ENCODE measurements at regions not wholly inside any gene's neighbourhood (a gene's known extent, or its start where the extent isn't known, plus 50 kb on each side); places are given as distances from the start of the nearest gene placed in this dataset.

DNA sequence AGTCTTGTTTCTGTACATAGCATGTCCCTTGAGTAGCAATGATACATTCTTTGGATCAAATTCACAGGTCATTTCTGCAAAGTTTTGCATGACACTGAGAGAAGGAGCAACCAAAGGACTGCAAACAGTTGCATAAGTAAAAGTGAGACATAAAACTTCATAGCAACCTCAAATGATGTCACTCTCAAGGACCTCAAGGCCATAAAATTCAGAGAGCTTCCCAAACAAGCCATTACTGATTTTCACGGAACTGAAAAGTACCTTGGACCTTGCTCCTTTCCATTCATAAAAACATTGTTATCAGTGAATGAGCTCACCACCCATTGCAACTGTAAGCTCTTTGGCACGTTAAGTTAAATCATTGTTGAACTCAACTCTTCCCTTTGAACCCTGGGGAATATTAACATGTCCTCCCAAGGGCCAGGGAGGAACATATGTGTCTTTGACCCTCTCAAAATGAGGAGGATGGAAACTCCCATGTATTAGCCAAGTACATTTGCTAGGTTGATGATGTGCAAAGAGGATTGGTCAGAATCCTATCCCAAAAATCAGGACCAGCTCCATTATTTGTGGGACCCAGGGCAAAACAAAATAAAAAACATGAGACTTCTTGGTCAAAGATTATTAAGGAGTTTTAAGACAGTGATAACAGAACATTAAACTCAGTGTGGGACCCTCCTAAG, 275.0 kb upstream of the DYNLRB2 start:
- TF ChIP-seq, protein P1, sequence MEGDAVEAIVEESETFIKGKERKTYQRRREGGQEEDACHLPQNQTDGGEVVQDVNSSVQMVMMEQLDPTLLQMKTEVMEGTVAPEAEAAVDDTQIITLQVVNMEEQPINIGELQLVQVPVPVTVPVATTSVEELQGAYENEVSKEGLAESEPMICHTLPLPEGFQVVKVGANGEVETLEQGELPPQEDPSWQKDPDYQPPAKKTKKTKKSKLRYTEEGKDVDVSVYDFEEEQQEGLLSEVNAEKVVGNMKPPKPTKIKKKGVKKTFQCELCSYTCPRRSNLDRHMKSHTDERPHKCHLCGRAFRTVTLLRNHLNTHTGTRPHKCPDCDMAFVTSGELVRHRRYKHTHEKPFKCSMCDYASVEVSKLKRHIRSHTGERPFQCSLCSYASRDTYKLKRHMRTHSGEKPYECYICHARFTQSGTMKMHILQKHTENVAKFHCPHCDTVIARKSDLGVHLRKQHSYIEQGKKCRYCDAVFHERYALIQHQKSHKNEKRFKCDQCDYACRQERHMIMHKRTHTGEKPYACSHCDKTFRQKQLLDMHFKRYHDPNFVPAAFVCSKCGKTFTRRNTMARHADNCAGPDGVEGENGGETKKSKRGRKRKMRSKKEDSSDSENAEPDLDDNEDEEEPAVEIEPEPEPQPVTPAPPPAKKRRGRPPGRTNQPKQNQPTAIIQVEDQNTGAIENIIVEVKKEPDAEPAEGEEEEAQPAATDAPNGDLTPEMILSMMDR (IDR thresholded peaks at IDR 0.05; ENCODE audit: low read depth, low read length): no peak

DNA sequence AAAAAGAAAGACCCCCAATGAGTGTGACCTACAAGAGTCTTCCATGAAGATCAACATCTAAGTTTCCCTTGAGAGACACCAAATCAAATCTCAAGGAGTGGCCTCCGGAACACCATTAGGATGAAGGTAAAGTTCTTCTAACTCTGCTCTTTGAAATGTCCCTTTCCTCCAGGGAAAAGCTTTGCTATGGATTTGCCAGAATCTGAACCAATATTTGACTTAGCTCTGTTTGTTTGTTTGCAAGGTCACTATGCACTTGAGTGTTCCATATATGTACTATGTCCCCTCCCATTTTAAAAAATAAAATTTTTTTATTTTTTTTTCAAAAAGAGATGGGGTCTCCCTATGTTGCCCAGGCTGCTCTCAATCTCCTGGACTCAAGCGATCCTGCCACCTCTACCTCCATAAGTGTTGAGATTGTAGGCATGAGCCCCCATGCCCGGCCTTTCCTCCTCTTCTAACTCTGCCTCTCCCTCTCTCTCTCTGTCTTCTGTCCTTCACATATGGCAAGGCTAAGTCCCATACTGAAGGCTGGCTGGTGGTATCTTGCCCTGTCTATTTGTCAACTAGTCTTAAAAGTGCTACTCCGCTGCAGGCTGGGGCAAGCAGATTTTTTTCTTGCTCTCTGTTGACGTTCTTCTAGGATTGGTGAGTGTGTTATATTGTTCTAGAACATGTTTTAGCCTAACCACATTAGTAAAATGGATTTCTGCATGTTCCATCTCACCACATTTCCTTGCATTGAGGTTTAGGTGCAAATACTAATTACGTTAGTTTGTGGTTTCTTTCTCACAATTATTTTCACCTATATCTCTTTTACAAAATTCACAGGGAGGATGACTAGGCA, 276.7 kb upstream of the DYNLRB2 start:
- TF ChIP-seq, protein P1 (IDR thresholded peaks at IDR 0.05; ENCODE audit: low read depth, low read length): no peak
- DNase-seq (ENCODE audit: extremely low read depth, low read depth): no peak

More for the DNA sequence above, 275.0 kb upstream of the DYNLRB2 start:
- DNase-seq (ENCODE audit: extremely low read depth, low read depth): no peak

DNA sequence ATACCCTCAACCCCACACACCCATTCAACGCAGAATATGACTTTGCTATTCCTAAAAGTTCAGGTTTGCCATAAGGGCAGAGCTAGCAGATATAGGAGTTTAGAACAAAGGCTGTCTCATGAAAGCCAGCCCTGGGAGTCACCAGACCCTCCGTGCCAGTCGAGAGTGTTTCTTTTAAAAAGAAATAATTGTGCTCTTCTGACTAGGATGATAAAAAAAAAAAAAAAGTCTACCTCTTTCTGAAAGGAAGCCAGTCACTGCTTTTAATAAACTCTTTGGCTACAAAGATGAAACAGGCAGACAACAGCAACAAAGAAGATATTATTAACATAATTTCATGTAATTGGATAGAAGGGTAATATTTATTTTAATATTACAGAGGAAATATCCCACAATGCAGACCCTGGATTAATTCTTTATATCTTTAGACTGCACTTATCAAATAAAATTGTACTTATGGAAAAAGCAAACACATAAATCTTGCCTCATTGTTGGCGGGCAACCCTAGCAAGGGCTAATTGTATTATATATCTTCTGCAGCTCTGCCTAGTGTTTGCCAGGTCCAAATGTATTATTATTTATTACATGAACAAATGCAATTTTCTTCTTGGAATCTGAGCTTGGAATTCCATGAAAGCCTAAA, 277.5 kb upstream of the DYNLRB2 start:
- no peak for DNase-seq (ENCODE audit: extremely low read depth, low read depth)

DNA sequence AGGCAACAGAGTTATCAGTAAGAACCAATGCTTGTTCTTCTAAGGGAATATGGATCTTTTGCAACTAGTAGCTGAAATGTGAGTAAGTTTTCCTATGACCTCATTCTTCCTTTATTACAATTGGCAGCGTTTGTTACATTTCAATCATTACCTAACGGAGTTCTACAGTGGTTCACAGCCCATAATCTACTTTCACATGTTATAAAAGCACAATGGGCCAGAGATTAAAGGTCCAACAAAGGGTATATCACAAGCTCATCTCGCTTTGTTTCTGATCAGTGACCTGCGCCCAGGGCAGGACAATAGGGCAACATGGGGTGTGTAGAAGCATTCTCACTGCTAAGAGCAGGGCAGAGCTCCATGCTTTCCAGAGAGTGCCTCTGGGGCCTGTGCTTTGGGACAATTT, 279.9 kb upstream of the DYNLRB2 start:
- no peak for DNase-seq (ENCODE audit: extremely low read depth, low read depth)
- TF ChIP-seq, protein P1 (IDR thresholded peaks at IDR 0.05; ENCODE audit: low read depth, low read length): no peak

More for the DNA sequence above, 277.5 kb upstream of the DYNLRB2 start:
- TF ChIP-seq, protein P1 (IDR thresholded peaks at IDR 0.05; ENCODE audit: low read depth, low read length): no peak

DNA sequence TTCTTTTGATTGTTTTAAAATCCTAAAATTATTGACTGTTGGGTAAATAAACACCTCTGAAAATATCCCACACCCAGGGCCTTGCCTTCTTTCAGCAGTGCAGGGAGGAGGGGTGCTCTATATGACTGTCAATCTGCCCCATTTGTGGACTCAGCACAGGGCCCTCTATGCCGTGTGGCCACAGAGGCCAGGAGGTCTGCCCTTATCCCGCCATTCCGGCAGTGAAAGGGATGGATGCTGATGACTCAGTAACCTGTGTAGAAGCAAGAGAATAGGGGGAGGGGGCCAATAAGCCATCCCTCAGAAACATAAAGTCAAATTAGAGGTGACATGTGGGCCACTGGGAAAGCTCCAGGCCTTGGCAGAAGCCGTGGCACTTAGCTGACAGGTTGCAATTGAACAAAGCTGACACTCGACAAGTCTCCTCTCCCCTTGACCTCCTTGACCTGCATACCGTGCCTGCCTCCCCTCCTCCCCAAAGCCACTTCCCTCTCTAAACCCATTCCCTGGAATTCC, 281.4 kb upstream of the DYNLRB2 start:
- no peak for DNase-seq (ENCODE audit: extremely low read depth, low read depth)
- TF ChIP-seq, protein P1 (IDR thresholded peaks at IDR 0.05; ENCODE audit: low read depth, low read length): no peak

DNA sequence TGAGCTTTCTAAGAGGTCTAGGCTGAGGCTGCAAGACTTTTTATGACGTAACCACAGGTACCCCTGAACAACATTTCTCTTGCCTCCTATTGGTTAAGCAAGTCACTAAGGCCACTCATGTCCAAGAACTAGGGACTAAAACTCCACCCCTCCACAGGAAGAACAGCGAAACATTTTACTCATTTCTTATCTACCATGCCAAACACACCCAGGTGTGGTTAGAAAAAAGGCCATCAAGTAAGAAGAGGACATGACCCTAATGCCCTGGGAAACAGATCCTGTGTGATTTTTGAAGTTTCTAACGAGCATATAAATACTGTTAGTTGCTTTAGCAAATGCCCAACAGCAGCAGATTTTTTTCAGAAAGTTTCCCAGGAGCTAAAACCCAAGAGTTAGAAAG, 282.4 kb upstream of the DYNLRB2 start:
- TF ChIP-seq, protein P1 (IDR thresholded peaks at IDR 0.05; ENCODE audit: low read depth, low read length): no peak
- no peak for DNase-seq (ENCODE audit: extremely low read depth, low read depth)
